Liver (tissue), 7 donors: ENCODE measurements at regions not wholly inside any gene's neighbourhood (a gene's known extent, or its start where the extent isn't known, plus 50 kb on each side); places are given as distances from the start of the nearest gene placed in this dataset.

Source experiments
- DNase-seq: peaks from one replicate; pipeline ENCODE4 v3.0.0-alpha.2; 2017; ENCODE audit warnings: low spot score
- H3K27ac ChIP-seq, 2 donors: one replicate each; pipeline ENCODE4 v1.7.0; 2013; ENCODE audit warnings: inconsistent platforms in 2 of 2, low read length in 2 of 2, control low read depth in 1 of 2, low read depth in 1 of 2, mild to moderate bottlenecking in 1 of 2
- H3K27me3 ChIP-seq, 4 donors: one replicate each; pipeline versions ENCODE4 v1.6.1 to v1.7.0; 2013; ENCODE audit warnings: low read length in 3 of 4, inconsistent platforms in 1 of 4, mild to moderate bottlenecking in 1 of 4, moderate library complexity in 1 of 4; ENCODE audit not compliant: control insufficient read depth in 4 of 4, insufficient read depth in 4 of 4
- H3K36me3 ChIP-seq, 4 donors: one replicate each; pipeline versions ENCODE4 v1.6.1 to v1.7.0; 2013; ENCODE audit warnings: low read length in 3 of 4, mild to moderate bottlenecking in 3 of 4, low read depth in 1 of 4, moderate library complexity in 1 of 4; ENCODE audit not compliant: control insufficient read depth in 4 of 4, insufficient read depth in 3 of 4
- H3K4me1 ChIP-seq, 4 donors: one replicate each; pipeline versions ENCODE4 v1.6.1 to v1.7.0; 2013; ENCODE audit warnings: low read length in 3 of 4, mild to moderate bottlenecking in 3 of 4, moderate library complexity in 1 of 4; ENCODE audit not compliant: control insufficient read depth in 4 of 4, insufficient read depth in 4 of 4
- H3K4me3 ChIP-seq, 3 donors: one replicate each; pipeline versions ENCODE4 v1.6.1 to v1.7.0; 2013; ENCODE audit warnings: low read length in 3 of 3, control low read depth in 1 of 3, low read depth in 1 of 3, mild to moderate bottlenecking in 1 of 3
- H3K9ac ChIP-seq, 2 donors: one replicate each; pipeline ENCODE4 v1.7.0; 2013; ENCODE audit warnings: low read length in 2 of 2, mild to moderate bottlenecking in 2 of 2, moderate library complexity in 2 of 2, control low read depth in 1 of 2, low read depth in 1 of 2
- H3K9me3 ChIP-seq, 4 donors: one replicate each; pipeline versions ENCODE4 v1.6.1 to v1.7.0; 2013; ENCODE audit warnings: low read length in 3 of 4; ENCODE audit not compliant: control insufficient read depth in 4 of 4
- FOXA1 ChIP-seq: IDR thresholded peaks from 2 replicates; pipeline ENCODE4 v1.6.1; 2016; ENCODE audit warnings: antibody characterized with exemption
- GABPA ChIP-seq, 2 donors: IDR thresholded peaks in 1 of 2; conservative IDR thresholded peaks in 1 of 2; 2 replicates each; pipeline ENCODE4 v1.6.1; 2016; ENCODE audit warnings: antibody characterized with exemption in 2 of 2, mild to moderate bottlenecking in 1 of 2, moderate library complexity in 1 of 2
- JUND ChIP-seq, 2 donors: IDR thresholded peaks; 2 replicates each; pipeline ENCODE4 v1.6.1; 2016; ENCODE audit warnings: antibody characterized with exemption in 2 of 2
- NR2F2 ChIP-seq: IDR thresholded peaks from 2 replicates; pipeline ENCODE4 v1.6.1; 2016; ENCODE audit warnings: antibody characterized with exemption
- WGBS: extraction: QIAGEN DNeasy Blood & Tissue Kit; methylation state at CpG from one replicate; pipeline ENCODE4 v1.1.7; 2013; 5-methylcytosine and 5-hydroxymethylcytosine counted together
- TF ChIP-seq, protein P1 (sequence below): IDR thresholded peaks from 2 replicates; pipeline ENCODE4 v1.6.1; 2016; ENCODE audit warnings: antibody characterized with exemption
- donor health status: healthy.
- donor health status: healthy.
- donor health status: healthy.
- donor health status: healthy.

DNA sequence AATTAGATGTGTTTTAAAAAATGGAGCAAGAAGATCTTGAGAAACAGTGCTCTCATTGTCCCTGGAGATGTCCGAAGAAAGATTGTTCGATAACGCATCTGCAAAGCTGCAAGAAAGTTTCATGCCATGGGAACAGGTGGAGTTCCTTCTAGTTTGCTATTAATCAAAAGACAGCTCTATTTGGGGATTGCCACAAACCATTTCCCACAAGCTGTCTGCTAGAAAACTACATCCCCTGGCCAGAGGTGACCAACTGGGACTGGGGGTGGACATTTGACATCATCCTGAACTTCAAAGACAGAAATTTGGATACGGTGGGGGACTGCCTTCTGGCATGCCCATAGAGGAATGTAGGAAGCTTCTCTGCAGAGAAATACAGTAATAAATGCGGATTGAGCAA is 50.8 kb upstream of the OSMR start:
- no peak overlapping the region for H3K9ac ChIP-seq
- H3K4me3 ChIP-seq, result no peak overlapping the region
- 88% methylated on average over 5 of the region's 5 CpGs for WGBS
- TF ChIP-seq JUND (IDR thresholded peaks at IDR 0.05) (no peak), FOXA1 (no peak)
- TF ChIP-seq, protein P1, sequence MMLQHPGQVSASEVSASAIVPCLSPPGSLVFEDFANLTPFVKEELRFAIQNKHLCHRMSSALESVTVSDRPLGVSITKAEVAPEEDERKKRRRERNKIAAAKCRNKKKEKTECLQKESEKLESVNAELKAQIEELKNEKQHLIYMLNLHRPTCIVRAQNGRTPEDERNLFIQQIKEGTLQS, result no peak
- H3K27me3 ChIP-seq, result peaks cover 0 to under 1% (median 0%) of the 10 kb centered on the region in 4 donors
- no peaks in the 10 kb centered on the region for H3K36me3 ChIP-seq
- H3K27ac ChIP-seq, result no peak overlapping the region
- peaks cover 0 to 2% (median 0%) of the 10 kb centered on the region in 4 donors for H3K4me1 ChIP-seq
- no peak for DNase-seq
- no peaks in the 10 kb centered on the region for H3K9me3 ChIP-seq

DNA sequence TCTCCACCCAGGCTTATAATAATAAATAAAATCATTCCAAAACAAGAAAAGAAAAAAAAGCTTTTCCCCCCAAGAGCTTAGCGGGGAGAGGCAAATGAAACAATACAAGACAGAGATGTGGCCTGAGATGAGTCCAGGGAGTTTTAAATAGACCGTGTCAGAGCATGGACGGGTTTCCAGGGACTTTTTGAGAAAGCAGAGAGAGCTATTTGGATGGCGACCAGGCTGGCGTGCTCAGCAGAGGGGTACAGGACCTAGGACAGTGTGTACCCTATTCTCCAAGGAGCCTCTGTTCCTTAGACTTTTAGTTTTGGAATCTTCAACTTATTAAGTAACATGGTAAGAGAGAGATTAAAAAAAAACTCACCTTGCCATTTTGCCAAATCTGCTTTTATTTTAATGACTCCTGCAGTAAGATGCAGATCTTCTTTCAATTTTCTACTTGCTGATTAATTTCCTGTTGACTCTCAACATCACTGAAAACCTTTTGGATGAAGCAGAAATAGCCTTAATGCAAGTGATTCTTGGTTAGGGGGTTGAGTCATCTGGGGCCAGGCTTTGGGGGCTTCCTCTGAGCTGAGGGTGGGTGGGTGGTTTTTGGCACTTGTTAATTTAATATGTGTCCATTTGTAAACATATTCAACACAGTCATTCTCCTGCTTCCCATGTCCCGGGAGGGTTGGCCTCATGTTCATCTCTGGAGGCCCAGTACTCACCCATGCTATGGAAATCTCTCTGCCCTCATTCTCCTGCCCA is 49.6 kb upstream of the OSMR start:
- Histone ChIP-seq H3K36me3 (no peaks in the 10 kb centered on the region), H3K9me3 (no peaks in the 10 kb centered on the region), H3K27ac (peak overlapping the region in 1 of 2 donors; percentile 33), H3K4me1 (peaks cover 0 to 2% (median 0%) of the 10 kb centered on the region in 4 donors), H3K9ac (no peak overlapping the region), H3K27me3 (peaks cover 0 to 4% (median 0%) of the 10 kb centered on the region in 4 donors), H3K4me3 (no peak overlapping the region)
- WGBS, result 71% methylated on average over 6 of the region's 6 CpGs
- DNase-seq, result no peak
- TF ChIP-seq NR2F2 (no peak), GABPA (IDR thresholded peaks at IDR 0.05 in 1 of 2, conservative IDR thresholded peaks at IDR 0.05 in 1 of 2) (no peak), FOXA1 (no peak)
- TF ChIP-seq, protein P1, result no peak
